Brain microvascular endothelial cell (primary cell): ENCODE measurements at regions not wholly inside any gene's neighbourhood (a gene's known extent, or its start where the extent isn't known, plus 50 kb on each side); places are given as distances from the start of the nearest gene placed in this dataset.

ENCODE experiments used
- DNase-seq: peaks from one replicate; pipeline ENCODE4 v3.0.0-alpha.2; 2020
- H3K27ac ChIP-seq: fragments of 250-450 bp; sonication (Bioruptor Pico); 2 replicates; pipeline ENCODE4 v1.5.1; 2020; ENCODE audit warnings: mild to moderate bottlenecking, moderate library complexity
- H3K27me3 ChIP-seq: fragments of 250-450 bp; sonication (Bioruptor Pico); replicated peaks from 2 replicates; pipeline ENCODE4 v1.5.1; 2020; ENCODE audit warnings: mild to moderate bottlenecking
- H3K36me3 ChIP-seq: fragments of 250-450 bp; sonication (Bioruptor Pico); replicated peaks from 2 replicates; pipeline ENCODE4 v1.5.1; 2020; ENCODE audit warnings: mild to moderate bottlenecking
- H3K4me3 ChIP-seq: 2 replicates; pipeline ENCODE4 v1.5.1; 2011; ENCODE audit warnings: low read depth, mild to moderate bottlenecking, control low read depth, low read length, moderate library complexity
- CTCF ChIP-seq: IDR thresholded peaks from 2 replicates; pipeline ENCODE4 v1.5.1; 2011; ENCODE audit warnings: low read depth, mild to moderate bottlenecking, moderate library complexity, low read length, control low read depth, inconsistent platforms; ENCODE audit errors: missing control alignments
- in situ Hi-C: cut with HindIII; loops from 2 replicates; pipeline ENCODE4 v1.10.0; 2017; ENCODE audit warnings: low sequenced_read_pairs, low pct_ligation_motif_present

GRCh38 chr4:170743633-170744032 is 653.9 kb upstream of the AADAT start:
- Histone ChIP-seq H3K36me3 (no peaks in the 10 kb centered on the region), H3K27ac (no peak overlapping the region), H3K4me3 (no peak overlapping the region), H3K27me3 (no peaks in the 10 kb centered on the region)
- in situ Hi-C loops = no loop called here
- TF ChIP-seq CTCF = no peak
- no peak for DNase-seq

- no peaks in the 10 kb centered on the region for H3K36me3 ChIP-seq
- no peak for TF ChIP-seq CTCF
- no peak overlapping the region for H3K4me3 ChIP-seq
- in situ Hi-C loops = no loop called here
- no peaks in the 10 kb centered on the region for H3K27me3 ChIP-seq
- DNase-seq = no peak
- H3K27ac ChIP-seq = no peak overlapping the region
Observed at GRCh38 chr4:170741856-170742255, 652.1 kb upstream of the AADAT start.

- in situ Hi-C loops = no loop called here
- no peak for DNase-seq
Observed at GRCh38 chr4:170736710-170737109, 647.0 kb upstream of the AADAT start.

GRCh38 chr4:170729897-170730296 is 640.1 kb upstream of the AADAT start:
- Histone ChIP-seq H3K27me3 (no peaks in the 10 kb centered on the region), H3K27ac (no peak overlapping the region), H3K4me3 (no peak overlapping the region), H3K36me3 (no peaks in the 10 kb centered on the region)
- in situ Hi-C loops = no loop called here
- DNase-seq = no peak
- no peak for TF ChIP-seq CTCF

More at GRCh38 chr4:170736710-170737109, 647.0 kb upstream of the AADAT start:
- H3K27me3 ChIP-seq = no peaks in the 10 kb centered on the region
- TF ChIP-seq CTCF = no peak
- H3K27ac ChIP-seq = no peak overlapping the region
- no peaks in the 10 kb centered on the region for H3K36me3 ChIP-seq
- no peak overlapping the region for H3K4me3 ChIP-seq

GRCh38 chr4:170729236-170729635 is 639.5 kb upstream of the AADAT start:
- DNase-seq = no peak
- Histone ChIP-seq H3K27me3 (no peaks in the 10 kb centered on the region), H3K36me3 (no peaks in the 10 kb centered on the region), H3K4me3 (no peak overlapping the region), H3K27ac (no peak overlapping the region)
- in situ Hi-C loops = no loop called here
- TF ChIP-seq CTCF = no peak

- H3K36me3 ChIP-seq = no peaks in the 10 kb centered on the region
- TF ChIP-seq CTCF = no peak
- no peak overlapping the region for H3K4me3 ChIP-seq
- no peak overlapping the region for H3K27ac ChIP-seq
- in situ Hi-C loops = no loop called here
- no peak for DNase-seq
- H3K27me3 ChIP-seq = no peaks in the 10 kb centered on the region
Observed at GRCh38 chr4:170724191-170724590, 634.4 kb upstream of the AADAT start.
